ENCODE measurements at regions not wholly inside any gene's neighbourhood (a gene's known extent, or its start where the extent isn't known, plus 50 kb on each side); places are given as distances from the start of the nearest gene placed in this dataset.

DNA sequence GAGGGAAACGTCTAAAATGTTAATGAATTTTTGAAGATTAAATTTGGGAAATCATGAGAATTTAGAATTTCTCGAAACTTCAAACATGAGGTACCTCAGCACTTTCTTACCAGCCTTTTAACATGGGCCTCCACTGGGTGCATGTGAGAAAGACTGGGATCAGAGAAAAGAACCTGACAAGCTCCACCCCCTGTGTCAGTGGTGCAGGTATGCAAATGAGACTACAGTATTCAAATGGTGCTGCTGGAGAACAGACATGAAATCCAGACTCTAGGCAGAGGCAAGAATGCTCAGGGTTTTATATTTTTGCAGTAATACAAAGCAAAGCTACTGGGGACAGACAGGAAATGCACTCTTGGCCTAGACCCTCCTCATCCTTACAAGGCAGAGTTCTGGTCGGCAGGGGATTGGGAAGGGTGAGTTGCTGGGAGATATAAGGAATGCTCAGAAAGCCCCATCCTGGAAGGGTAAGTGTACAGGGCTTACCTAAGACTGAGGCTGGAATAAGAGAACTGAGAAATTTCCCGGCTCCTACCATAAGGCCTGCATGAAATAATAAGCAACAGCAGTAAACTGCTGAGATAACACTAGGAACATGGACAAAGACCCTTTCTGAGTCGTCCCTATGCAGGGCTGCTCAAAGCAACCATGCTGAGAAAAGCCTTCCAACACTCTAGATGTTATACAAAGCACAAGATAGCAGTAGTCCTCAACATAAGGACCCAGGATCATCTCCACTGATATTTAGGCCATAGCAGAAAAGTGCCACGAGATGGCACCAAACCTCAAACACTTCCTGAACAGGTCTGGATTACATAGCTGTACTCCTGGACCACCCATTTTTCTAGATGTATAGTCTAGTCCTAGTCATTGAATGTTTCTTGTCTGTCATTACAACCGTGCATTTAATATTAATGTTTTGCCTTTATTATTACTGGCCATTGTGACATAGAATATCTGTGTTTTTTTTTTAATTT lies 260.8 kb downstream of the RASSF9 start:
- H3K27ac Mint-ChIP-seq, result no peak overlapping the region

DNA sequence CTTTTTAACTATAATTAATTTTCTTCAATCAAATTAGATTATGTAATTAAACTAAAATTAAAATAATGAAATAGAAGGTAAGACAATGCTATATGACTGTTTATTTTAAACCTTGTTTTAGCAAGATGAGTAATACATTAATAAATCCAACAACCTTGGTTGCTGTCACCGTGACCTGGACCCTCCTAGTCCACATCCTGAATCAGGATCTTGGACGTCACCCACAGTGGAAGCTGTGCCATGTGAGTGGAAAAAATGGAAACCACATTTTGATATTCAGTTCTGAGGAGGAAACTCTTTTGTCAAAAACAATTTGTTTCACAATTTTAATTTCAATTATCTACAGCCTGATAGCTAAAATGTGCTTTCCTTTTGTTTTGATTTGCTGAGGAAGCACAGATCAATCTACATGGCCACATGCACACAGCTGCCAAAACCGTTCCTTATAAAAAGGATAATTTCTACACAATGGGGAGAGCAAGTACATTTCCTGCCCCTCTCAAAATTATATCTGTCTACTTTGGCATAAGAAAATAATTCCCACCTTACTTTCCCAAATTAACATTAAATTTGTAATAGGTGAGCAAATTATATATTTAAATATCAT lies 255.5 kb downstream of the RASSF9 start:
- no peaks in the 10 kb centered on the region for H3K27me3 Mint-ChIP-seq
- POLR2A ChIA-PET, result no interaction called here
- H3K36me3 Mint-ChIP-seq (ENCODE audit: low read depth), result no peaks in the 10 kb centered on the region
- H3K4me1 Mint-ChIP-seq, result no peaks in the 10 kb centered on the region
- intact Hi-C loops (cut with micrococcal nuclease), result no loop called here
- ATAC-seq (ENCODE audit: low read depth) (no peak), DNase-seq (no peak)
- no peak overlapping the region for H3K4me3 Mint-ChIP-seq
- no peaks in the 10 kb centered on the region for H3K9me3 Mint-ChIP-seq
- CTCF ChIA-PET, result no interaction called here
- H3K27ac Mint-ChIP-seq, result no peak overlapping the region
- TF ChIP-seq, protein P1, sequence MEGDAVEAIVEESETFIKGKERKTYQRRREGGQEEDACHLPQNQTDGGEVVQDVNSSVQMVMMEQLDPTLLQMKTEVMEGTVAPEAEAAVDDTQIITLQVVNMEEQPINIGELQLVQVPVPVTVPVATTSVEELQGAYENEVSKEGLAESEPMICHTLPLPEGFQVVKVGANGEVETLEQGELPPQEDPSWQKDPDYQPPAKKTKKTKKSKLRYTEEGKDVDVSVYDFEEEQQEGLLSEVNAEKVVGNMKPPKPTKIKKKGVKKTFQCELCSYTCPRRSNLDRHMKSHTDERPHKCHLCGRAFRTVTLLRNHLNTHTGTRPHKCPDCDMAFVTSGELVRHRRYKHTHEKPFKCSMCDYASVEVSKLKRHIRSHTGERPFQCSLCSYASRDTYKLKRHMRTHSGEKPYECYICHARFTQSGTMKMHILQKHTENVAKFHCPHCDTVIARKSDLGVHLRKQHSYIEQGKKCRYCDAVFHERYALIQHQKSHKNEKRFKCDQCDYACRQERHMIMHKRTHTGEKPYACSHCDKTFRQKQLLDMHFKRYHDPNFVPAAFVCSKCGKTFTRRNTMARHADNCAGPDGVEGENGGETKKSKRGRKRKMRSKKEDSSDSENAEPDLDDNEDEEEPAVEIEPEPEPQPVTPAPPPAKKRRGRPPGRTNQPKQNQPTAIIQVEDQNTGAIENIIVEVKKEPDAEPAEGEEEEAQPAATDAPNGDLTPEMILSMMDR (IDR thresholded peaks at IDR 0.05), result no peak

More for the DNA sequence above, 260.8 kb downstream of the RASSF9 start:
- no peaks in the 10 kb centered on the region for H3K27me3 Mint-ChIP-seq
- intact Hi-C loops (cut with micrococcal nuclease), result loop anchor here (1.0 to 5.0 kb wide), 2 partner anchors 297 to 345 kb away; partner anchors contain the start of gene NTS
- CTCF ChIA-PET, result no interaction called here
- ATAC-seq (ENCODE audit: low read depth) (peak; percentile 31), DNase-seq (no peak)
- H3K9me3 Mint-ChIP-seq, result no peaks in the 10 kb centered on the region
- no peaks in the 10 kb centered on the region for H3K4me1 Mint-ChIP-seq
- POLR2A ChIA-PET, result no interaction called here
- no peaks in the 10 kb centered on the region for H3K36me3 Mint-ChIP-seq (ENCODE audit: low read depth)
- TF ChIP-seq, protein P1 (IDR thresholded peaks at IDR 0.05), result no peak
- H3K4me3 Mint-ChIP-seq, result no peak overlapping the region

DNA sequence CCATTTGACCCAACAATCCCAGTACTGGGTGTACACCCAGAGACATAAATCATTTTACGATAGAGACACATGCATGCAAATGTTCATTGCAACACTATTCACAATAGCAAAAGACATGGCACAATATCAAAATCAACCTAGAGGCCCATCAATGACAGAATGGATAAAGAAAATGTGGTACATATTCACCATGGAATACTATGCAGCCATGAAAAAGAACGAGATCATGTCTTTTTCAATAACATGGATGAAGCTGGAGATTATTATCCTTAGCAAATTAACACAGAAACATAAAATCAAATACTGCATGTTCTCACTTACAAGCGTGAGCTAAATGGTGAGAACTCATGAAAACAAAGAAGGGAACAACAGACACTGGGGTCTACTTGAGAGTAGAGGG lies 249.1 kb downstream of the RASSF9 start:
- ChIA-PET POLR2A (no interaction called here), CTCF (no interaction called here)
- Mint-ChIP-seq H3K36me3 (ENCODE audit: low read depth) (no peaks in the 10 kb centered on the region), H3K9me3 (peaks cover 8% of the 10 kb centered on the region), H3K27me3 (no peaks in the 10 kb centered on the region), H3K27ac (no peak overlapping the region), H3K4me1 (no peaks in the 10 kb centered on the region), H3K4me3 (no peak overlapping the region)
- TF ChIP-seq, protein P1 (IDR thresholded peaks at IDR 0.05), result no peak
- intact Hi-C loops (cut with micrococcal nuclease), result no loop called here
- ATAC-seq (ENCODE audit: low read depth), result no peak
- no peak for DNase-seq

DNA sequence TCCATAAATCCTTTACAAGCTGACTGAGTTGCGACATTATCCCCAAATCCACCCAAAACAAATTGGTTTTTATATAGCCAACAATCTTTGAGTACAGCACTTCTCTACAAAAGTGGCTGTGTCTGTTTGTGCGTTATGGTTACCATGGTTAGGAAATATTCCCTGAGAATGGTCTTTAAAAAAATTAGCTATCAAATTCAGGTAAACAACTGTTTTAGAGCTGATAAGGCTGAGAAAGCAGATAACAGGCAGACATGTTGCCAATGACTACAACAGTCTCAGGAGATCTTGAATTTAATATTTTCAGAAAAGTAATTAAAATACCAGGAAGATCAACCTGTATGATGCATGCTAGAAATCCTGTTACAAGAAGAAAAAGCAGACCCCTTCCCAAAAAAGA lies 248.0 kb downstream of the RASSF9 start:
- no peaks in the 10 kb centered on the region for H3K27me3 Mint-ChIP-seq
- POLR2A ChIA-PET, result no interaction called here
- intact Hi-C loops (cut with micrococcal nuclease), result no loop called here
- ATAC-seq (ENCODE audit: low read depth) (no peak), DNase-seq (no peak)
- H3K36me3 Mint-ChIP-seq (ENCODE audit: low read depth), result no peaks in the 10 kb centered on the region
- CTCF ChIA-PET, result no interaction called here
- H3K4me3 Mint-ChIP-seq, result no peak overlapping the region
- H3K27ac Mint-ChIP-seq, result no peak overlapping the region
- peaks cover 8% of the 10 kb centered on the region for H3K9me3 Mint-ChIP-seq
- TF ChIP-seq, protein P1 (IDR thresholded peaks at IDR 0.05), result no peak
- H3K4me1 Mint-ChIP-seq, result no peaks in the 10 kb centered on the region

DNA sequence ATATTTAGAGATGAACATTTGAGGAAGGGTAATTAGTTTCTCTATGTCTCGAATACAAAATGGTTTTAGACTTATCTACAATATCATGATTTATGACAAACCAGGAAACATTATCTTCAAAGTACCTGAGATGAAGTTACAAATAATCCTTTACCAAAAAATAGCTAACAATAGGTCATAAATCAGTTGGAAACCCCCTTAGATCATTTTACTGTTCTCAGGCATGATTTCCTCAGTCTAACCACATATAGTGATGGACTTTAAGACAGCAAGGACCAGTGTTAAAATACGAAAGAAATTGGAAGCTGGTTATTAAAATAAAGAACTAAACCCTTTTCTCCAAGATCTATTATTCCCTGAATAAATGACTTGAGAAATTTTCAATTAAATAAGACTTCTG lies 235.4 kb downstream of the RASSF9 start:
- Mint-ChIP-seq H3K4me1 (no peaks in the 10 kb centered on the region), H3K27me3 (no peaks in the 10 kb centered on the region), H3K9me3 (no peaks in the 10 kb centered on the region), H3K4me3 (no peak overlapping the region), H3K27ac (no peak overlapping the region), H3K36me3 (ENCODE audit: low read depth) (no peaks in the 10 kb centered on the region)
- no peak for DNase-seq
- ChIA-PET CTCF (no interaction called here), POLR2A (no interaction called here)
- intact Hi-C loops (cut with micrococcal nuclease), result no loop called here
- no peak for ATAC-seq (ENCODE audit: low read depth)
- TF ChIP-seq, protein P1 (IDR thresholded peaks at IDR 0.05), result no peak

All from activated B cell treated with CpG ODN at 0.5 μM for 24 hours (primary cell).